KMS-11 (cell line): ENCODE measurements at regions not wholly inside any gene's neighbourhood (a gene's known extent, or its start where the extent isn't known, plus 50 kb on each side); places are given as distances from the start of the nearest gene placed in this dataset.

ENCODE experiments used
- H2AFZ ChIP-seq: fragments of 200-600 bp; sonication (generic); 2 replicates; pipeline ENCODE4 v1.6.1; 2016; ENCODE audit warnings: antibody characterized with exemption, mixed run types, low read depth
- H3K27ac ChIP-seq: fragments of 200-600 bp; sonication (generic); 2 replicates; pipeline ENCODE4 v1.6.1; 2016; ENCODE audit warnings: mild to moderate bottlenecking, mixed run types
- H3K27me3 ChIP-seq: fragments of 200-600 bp; sonication (generic); 2 replicates; pipeline ENCODE4 v1.6.1; 2017; ENCODE audit warnings: mild to moderate bottlenecking, low read depth, mixed run types, moderate library complexity; ENCODE audit not compliant: insufficient read depth
- H3K36me3 ChIP-seq: fragments of 200-600 bp; sonication (generic); 2 replicates; pipeline ENCODE4 v1.6.1; 2017; ENCODE audit warnings: mild to moderate bottlenecking, mixed run types; ENCODE audit not compliant: insufficient read depth
- H3K4me1 ChIP-seq: fragments of 200-600 bp; sonication (generic); 2 replicates; pipeline ENCODE4 v1.6.1; 2016; ENCODE audit warnings: mild to moderate bottlenecking, low read depth, mixed run types; ENCODE audit not compliant: poor library complexity, severe bottlenecking
- H3K4me2 ChIP-seq: fragments of 200-600 bp; sonication (generic); 2 replicates; pipeline ENCODE4 v1.7.0; 2016; ENCODE audit warnings: mild to moderate bottlenecking, mixed run types
- H3K4me3 ChIP-seq: fragments of 200-600 bp; sonication (generic); IDR thresholded peaks from 2 replicates; pipeline ENCODE4 v1.6.1; 2017; ENCODE audit warnings: low read depth, low read length, mixed read lengths; ENCODE audit not compliant: insufficient read depth
- H3K79me2 ChIP-seq: fragments of 200-600 bp; sonication (generic); 2 replicates; pipeline ENCODE4 v1.6.1; 2016; ENCODE audit warnings: low read depth, mixed run types; ENCODE audit not compliant: insufficient read depth
- H3K9ac ChIP-seq: fragments of 200-600 bp; sonication (generic); 2 replicates; pipeline ENCODE4 v1.6.1; 2016; ENCODE audit warnings: mild to moderate bottlenecking, mixed run types
- H4K20me1 ChIP-seq: fragments of 200-600 bp; sonication (generic); 2 replicates; pipeline ENCODE4 v1.6.1; 2016; ENCODE audit warnings: mild to moderate bottlenecking, mixed run types; ENCODE audit not compliant: insufficient read depth
- TF ChIP-seq, protein P1 (sequence below): fragments of 200-600 bp; sonication (generic); conservative IDR thresholded peaks from 2 replicates; pipeline ENCODE4 v1.6.1; 2017; ENCODE audit warnings: low read depth, mild to moderate bottlenecking, antibody characterized with exemption, low read length, moderate library complexity, mixed read lengths

DNA sequence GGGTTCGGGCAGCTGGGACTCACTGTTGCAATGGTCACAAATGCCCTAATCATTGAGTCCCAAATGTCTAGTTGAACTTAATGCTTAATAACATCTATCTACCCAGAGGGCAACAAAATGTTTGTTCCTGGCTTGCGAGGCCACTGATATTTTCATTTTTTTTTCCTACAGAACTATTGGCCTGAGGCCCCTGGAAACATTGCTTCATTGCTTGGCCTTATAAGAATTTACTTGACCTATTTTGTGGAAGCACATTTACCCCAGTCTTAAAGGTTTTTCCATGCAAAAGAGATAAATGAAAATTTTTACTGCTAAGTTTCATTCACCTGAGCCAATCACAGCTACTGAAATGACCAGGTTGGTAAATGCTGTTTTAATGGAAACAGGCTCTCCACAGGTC, 133.1 kb upstream of the RIPOR2 start:
- no peaks in the 10 kb centered on the region for H3K36me3 ChIP-seq
- H3K4me1 ChIP-seq: no peaks in the 10 kb centered on the region
- no peak overlapping the region for H3K4me2 ChIP-seq
- H2AFZ ChIP-seq: no peak overlapping the region
- H4K20me1 ChIP-seq: no peaks in the 10 kb centered on the region
- TF ChIP-seq, protein P1, sequence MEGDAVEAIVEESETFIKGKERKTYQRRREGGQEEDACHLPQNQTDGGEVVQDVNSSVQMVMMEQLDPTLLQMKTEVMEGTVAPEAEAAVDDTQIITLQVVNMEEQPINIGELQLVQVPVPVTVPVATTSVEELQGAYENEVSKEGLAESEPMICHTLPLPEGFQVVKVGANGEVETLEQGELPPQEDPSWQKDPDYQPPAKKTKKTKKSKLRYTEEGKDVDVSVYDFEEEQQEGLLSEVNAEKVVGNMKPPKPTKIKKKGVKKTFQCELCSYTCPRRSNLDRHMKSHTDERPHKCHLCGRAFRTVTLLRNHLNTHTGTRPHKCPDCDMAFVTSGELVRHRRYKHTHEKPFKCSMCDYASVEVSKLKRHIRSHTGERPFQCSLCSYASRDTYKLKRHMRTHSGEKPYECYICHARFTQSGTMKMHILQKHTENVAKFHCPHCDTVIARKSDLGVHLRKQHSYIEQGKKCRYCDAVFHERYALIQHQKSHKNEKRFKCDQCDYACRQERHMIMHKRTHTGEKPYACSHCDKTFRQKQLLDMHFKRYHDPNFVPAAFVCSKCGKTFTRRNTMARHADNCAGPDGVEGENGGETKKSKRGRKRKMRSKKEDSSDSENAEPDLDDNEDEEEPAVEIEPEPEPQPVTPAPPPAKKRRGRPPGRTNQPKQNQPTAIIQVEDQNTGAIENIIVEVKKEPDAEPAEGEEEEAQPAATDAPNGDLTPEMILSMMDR: no peak
- H3K9ac ChIP-seq: no peak overlapping the region
- H3K4me3 ChIP-seq: no peak overlapping the region
- H3K27me3 ChIP-seq: no peaks in the 10 kb centered on the region
- H3K79me2 ChIP-seq: no peaks in the 10 kb centered on the region
- H3K27ac ChIP-seq: no peak overlapping the region

DNA sequence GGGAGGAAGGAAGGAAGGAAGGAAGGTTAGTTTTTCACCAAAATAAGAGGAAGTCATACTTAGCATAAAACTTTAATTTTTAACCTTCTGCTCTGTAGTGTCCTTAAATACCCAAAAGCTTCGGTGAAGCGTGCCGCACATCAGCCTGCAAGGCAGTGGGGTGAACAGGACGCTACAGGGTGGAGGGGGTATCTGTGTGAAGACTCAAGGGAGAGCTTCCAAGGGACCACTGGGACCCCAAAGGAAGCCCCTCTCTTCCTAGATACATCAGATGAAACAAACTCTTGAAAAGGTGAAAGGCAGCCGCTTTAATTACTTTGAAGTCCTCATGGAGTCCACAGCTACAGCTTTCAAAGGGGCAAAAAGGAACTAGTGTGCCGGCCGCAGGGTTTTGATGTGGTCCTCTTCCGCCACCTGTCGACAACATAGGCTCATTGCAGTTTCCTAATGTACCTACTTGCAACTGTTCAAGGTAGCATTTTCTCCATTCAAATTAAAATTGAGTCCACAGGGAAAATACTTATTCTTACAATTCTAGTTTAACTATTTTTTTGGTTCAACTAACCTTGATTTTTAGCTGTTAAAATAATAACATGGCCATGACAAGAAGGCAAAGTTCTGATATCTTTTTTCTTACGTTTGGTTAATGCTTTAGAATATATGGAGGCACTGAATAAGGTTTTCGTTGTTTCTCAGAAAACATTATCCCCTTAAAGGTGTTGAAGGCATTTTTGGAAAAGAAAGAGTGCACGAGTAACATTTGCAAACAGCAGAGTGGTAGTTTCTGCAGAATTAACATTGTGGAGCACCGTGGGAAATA, 135.0 kb upstream of the RIPOR2 start:
- TF ChIP-seq, protein P1: peak; percentile 93
- Histone ChIP-seq H3K9ac (no peak overlapping the region), H3K27me3 (no peaks in the 10 kb centered on the region), H3K27ac (no peak overlapping the region), H3K4me2 (no peak overlapping the region), H3K4me3 (no peak overlapping the region), H3K4me1 (no peaks in the 10 kb centered on the region), H3K79me2 (no peaks in the 10 kb centered on the region), H4K20me1 (no peaks in the 10 kb centered on the region), H2AFZ (peak overlapping the region; percentile 80; the same call in 1 of the 2 replicates), H3K36me3 (no peaks in the 10 kb centered on the region)

DNA sequence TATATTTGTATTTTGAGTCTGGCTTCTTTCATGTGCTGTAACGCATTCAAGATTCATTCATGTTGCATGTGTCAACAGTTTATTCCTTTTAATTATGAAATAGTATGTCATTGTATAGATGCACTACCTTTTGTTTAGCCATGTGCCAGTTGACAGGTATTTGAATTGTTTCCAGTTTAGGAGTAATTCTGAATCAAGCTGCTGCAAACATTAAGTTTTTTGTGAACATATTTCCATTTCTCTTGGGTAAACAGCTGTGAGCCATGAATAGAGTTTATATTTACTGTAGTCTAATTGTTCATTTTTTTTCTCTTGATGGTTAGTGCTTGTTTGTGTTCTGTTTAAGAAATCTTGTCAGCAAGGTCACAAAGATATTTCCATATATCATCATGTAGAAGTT, 142.4 kb upstream of the RIPOR2 start:
- Histone ChIP-seq H3K27ac (no peak overlapping the region), H3K27me3 (no peaks in the 10 kb centered on the region), H2AFZ (no peak overlapping the region), H3K4me1 (no peaks in the 10 kb centered on the region), H4K20me1 (no peaks in the 10 kb centered on the region), H3K36me3 (no peaks in the 10 kb centered on the region), H3K4me3 (no peak overlapping the region), H3K9ac (no peak overlapping the region), H3K79me2 (no peaks in the 10 kb centered on the region), H3K4me2 (no peak overlapping the region)
- TF ChIP-seq, protein P1: no peak

DNA sequence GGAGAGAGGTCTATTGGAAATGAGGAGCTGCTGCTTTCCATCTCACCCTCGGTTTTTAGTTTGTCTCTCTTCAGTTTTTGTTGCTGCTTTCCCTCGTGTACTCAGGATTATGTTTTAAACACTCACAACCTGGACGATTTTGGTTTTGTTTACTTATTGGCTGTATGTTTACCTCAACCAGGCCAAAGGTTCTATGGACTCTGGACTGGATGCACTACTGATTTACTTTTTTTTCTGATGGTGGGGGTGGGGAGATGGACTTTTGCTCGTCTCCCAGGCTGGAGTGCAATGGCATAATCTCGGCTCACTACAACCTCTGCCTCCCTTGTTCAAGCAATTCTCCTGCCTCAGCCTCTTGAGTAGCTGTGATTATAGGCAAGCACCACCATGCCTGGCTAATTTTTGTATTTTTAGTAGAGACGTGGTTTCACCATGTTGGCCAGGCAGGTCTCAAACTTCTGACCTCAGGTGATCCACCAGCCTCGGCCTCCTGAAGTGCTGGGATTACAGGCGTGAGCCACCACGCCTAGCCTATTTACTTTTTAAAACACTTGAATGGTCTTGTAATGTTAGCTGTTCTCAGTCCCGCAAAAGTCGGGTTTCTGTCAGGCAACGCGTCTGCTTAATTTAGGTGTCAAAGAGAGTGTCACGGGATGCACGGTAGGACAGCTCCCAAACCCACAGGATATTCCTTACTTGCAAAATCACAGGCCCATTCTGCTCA, 148.2 kb upstream of the RIPOR2 start:
- H3K4me2 ChIP-seq: no peak overlapping the region

More for the DNA sequence above, 148.2 kb upstream of the RIPOR2 start:
- Histone ChIP-seq H3K79me2 (no peaks in the 10 kb centered on the region), H3K9ac (no peak overlapping the region), H4K20me1 (no peaks in the 10 kb centered on the region), H3K4me1 (no peaks in the 10 kb centered on the region), H2AFZ (no peak overlapping the region), H3K4me3 (no peak overlapping the region), H3K27ac (no peak overlapping the region), H3K27me3 (no peaks in the 10 kb centered on the region), H3K36me3 (no peaks in the 10 kb centered on the region)
- TF ChIP-seq, protein P1: no peak
